WTC11 (cell line): ENCODE measurements at regions not wholly inside any gene's neighbourhood (a gene's known extent, or its start where the extent isn't known, plus 50 kb on each side); places are given as distances from the start of the nearest gene placed in this dataset.
A peak's percentile ranks its signal among the peaks of the same experiment; 100 is the strongest.

Experiments
- ATAC-seq: fragments of 200-7000 bp; cut with Tn5 transposase; 2 replicates; pipeline ENCODE4 v1.10.0; 2021; ENCODE audit warnings: mild to moderate bottlenecking, moderate library complexity
- CTCF ChIA-PET: fragments of 300-600 bp; sonication (Branson Sonifier 250); formaldehyde crosslinking; loops from one replicate; lab custom pipeline; 2021; ENCODE audit warnings: antibody characterized with exemption; lab: Charles Lee
- POLR2A ChIA-PET: fragments of 350-600 bp; sonication (Branson Sonifier 250); formaldehyde crosslinking; loops from one replicate; lab custom pipeline; 2021; ENCODE audit warnings: antibody characterized with exemption; lab: Charles Lee
- DNase-seq: peaks from one replicate; pipeline ENCODE4 v3.0.0; 2021; ENCODE audit warnings: low spot score
- H3K27ac Mint-ChIP-seq: 2 replicates; pipeline ENCODE4 v1.8.0; 2021; ENCODE audit warnings: mixed read lengths
- H3K27me3 Mint-ChIP-seq: 2 replicates; pipeline ENCODE4 v1.8.0; 2021; ENCODE audit warnings: low read depth, mild to moderate bottlenecking, moderate library complexity, mixed read lengths
- H3K36me3 Mint-ChIP-seq: 2 replicates; pipeline ENCODE4 v1.8.0; 2021; ENCODE audit warnings: mixed read lengths
- H3K4me1 Mint-ChIP-seq: 2 replicates; pipeline ENCODE4 v1.8.0; 2022; ENCODE audit warnings: mixed read lengths
- H3K4me3 Mint-ChIP-seq: 2 replicates; pipeline ENCODE4 v1.8.0; 2021; ENCODE audit warnings: mild to moderate bottlenecking, moderate library complexity, mixed read lengths
- H3K9me3 Mint-ChIP-seq: 2 replicates; pipeline ENCODE4 v1.8.0; 2021; ENCODE audit warnings: mixed read lengths
- ATF1 ChIP-seq: sonication (generic); formaldehyde crosslinking; IDR thresholded peaks from 2 replicates; pipeline ENCODE4 v1.8.1; 2023; ENCODE audit warnings: mild to moderate bottlenecking, moderate library complexity, missing genetic modification reagents
- ESRRA ChIP-seq: sonication (generic); formaldehyde crosslinking; IDR thresholded peaks from 2 replicates; pipeline ENCODE4 v1.8.1; 2022; ENCODE audit warnings: mild to moderate bottlenecking, missing genetic modification reagents, borderline replicate concordance
- ETV6 ChIP-seq: sonication (generic); formaldehyde crosslinking; IDR thresholded peaks from 2 replicates; pipeline ENCODE4 v1.8.1; 2022; ENCODE audit warnings: mild to moderate bottlenecking, missing genetic modification reagents
- FOXK1 ChIP-seq: sonication (generic); formaldehyde crosslinking; IDR thresholded peaks from 2 replicates; pipeline ENCODE4 v1.8.0; 2022; ENCODE audit warnings: mild to moderate bottlenecking, moderate library complexity, missing genetic modification reagents
- JAZF1 ChIP-seq: fragments of 250-450 bp; sonication (Bioruptor Pico); IDR thresholded peaks from 2 replicates; pipeline ENCODE4 v1.9.0; 2021; ENCODE audit warnings: moderate library complexity, mild to moderate bottlenecking, inconsistent platforms
- JUN ChIP-seq: sonication (generic); formaldehyde crosslinking; IDR thresholded peaks from 2 replicates; pipeline ENCODE4 v1.8.0; 2023; ENCODE audit warnings: mild to moderate bottlenecking, missing genetic modification reagents
- NR3C1 ChIP-seq: sonication (generic); formaldehyde crosslinking; conservative IDR thresholded peaks from 2 replicates; pipeline ENCODE4 v1.8.1; 2023; ENCODE audit warnings: low read depth, mild to moderate bottlenecking, missing genetic modification reagents
- OVOL2 ChIP-seq: fragments of 250-450 bp; sonication (Bioruptor Pico); IDR thresholded peaks from 2 replicates; pipeline ENCODE4 v1.9.0; 2021; ENCODE audit warnings: mild to moderate bottlenecking, borderline replicate concordance
- PREB ChIP-seq: sonication (generic); formaldehyde crosslinking; IDR thresholded peaks from 2 replicates; pipeline ENCODE4 v1.8.1; 2022; ENCODE audit warnings: mild to moderate bottlenecking, missing genetic modification reagents, moderate library complexity, borderline replicate concordance
- RELA ChIP-seq: sonication (generic); formaldehyde crosslinking; IDR thresholded peaks from 2 replicates; pipeline ENCODE4 v1.8.1; 2022; ENCODE audit warnings: missing genetic modification reagents, mild to moderate bottlenecking, borderline replicate concordance
- RORB ChIP-seq: fragments of 250-450 bp; sonication (Bioruptor Pico); IDR thresholded peaks from 2 replicates; pipeline ENCODE4 v1.9.0; 2021; ENCODE audit warnings: mild to moderate bottlenecking
- SOX15 ChIP-seq: fragments of 250-450 bp; sonication (Bioruptor Pico); IDR thresholded peaks from 2 replicates; pipeline ENCODE4 v1.9.0; 2021; ENCODE audit warnings: mild to moderate bottlenecking
- STAT6 ChIP-seq: sonication (generic); formaldehyde crosslinking; conservative IDR thresholded peaks from 2 replicates; pipeline ENCODE4 v1.8.1; 2023; ENCODE audit warnings: mild to moderate bottlenecking, low read depth, missing genetic modification reagents, moderate library complexity
- TCF7 ChIP-seq: sonication (generic); formaldehyde crosslinking; IDR thresholded peaks from 2 replicates; pipeline ENCODE4 v1.8.0; 2022; ENCODE audit warnings: mild to moderate bottlenecking, low read depth, missing genetic modification reagents, moderate library complexity
- ZNF219 ChIP-seq: sonication (generic); formaldehyde crosslinking; IDR thresholded peaks from 2 replicates; pipeline ENCODE4 v1.8.0; 2023; ENCODE audit warnings: missing genetic modification reagents, mild to moderate bottlenecking, borderline replicate concordance
- ZNF396 ChIP-seq: fragments of 250-450 bp; sonication (Bioruptor Pico); IDR thresholded peaks from 2 replicates; pipeline ENCODE4 v1.8.0; 2021; ENCODE audit warnings: mild to moderate bottlenecking, moderate library complexity, borderline replicate concordance
- TF ChIP-seq, protein P1 (sequence below): sonication (generic); formaldehyde crosslinking; IDR thresholded peaks from 2 replicates; pipeline ENCODE4 v1.8.1; 2023; ENCODE audit warnings: mild to moderate bottlenecking, missing genetic modification reagents
- TF ChIP-seq, protein P2 (sequence below): fragments of 250-450 bp; sonication (Bioruptor Pico); conservative IDR thresholded peaks from 2 replicates; pipeline ENCODE4 v1.9.0; 2021; ENCODE audit warnings: mild to moderate bottlenecking
- TF ChIP-seq, protein P3 (sequence below): fragments of 250-450 bp; sonication (Bioruptor Pico); IDR thresholded peaks from 2 replicates; pipeline ENCODE4 v1.9.0; 2021; ENCODE audit warnings: mild to moderate bottlenecking

GRCh38 chr20:36824142-36824940 is 50.8 kb upstream of the DSN1 start:
- no peaks in the 10 kb centered on the region for H3K9me3 Mint-ChIP-seq
- DNase-seq = no peak
- TF ChIP-seq, protein P1, sequence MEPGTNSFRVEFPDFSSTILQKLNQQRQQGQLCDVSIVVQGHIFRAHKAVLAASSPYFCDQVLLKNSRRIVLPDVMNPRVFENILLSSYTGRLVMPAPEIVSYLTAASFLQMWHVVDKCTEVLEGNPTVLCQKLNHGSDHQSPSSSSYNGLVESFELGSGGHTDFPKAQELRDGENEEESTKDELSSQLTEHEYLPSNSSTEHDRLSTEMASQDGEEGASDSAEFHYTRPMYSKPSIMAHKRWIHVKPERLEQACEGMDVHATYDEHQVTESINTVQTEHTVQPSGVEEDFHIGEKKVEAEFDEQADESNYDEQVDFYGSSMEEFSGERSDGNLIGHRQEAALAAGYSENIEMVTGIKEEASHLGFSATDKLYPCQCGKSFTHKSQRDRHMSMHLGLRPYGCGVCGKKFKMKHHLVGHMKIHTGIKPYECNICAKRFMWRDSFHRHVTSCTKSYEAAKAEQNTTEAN (CRISPR knock-in tag) = no peak
- TF ChIP-seq JAZF1 (CRISPR knock-in tag) (no peak), ZNF219 (CRISPR knock-in tag) (no peak), ESRRA (CRISPR knock-in tag) (no peak), ETV6 (CRISPR knock-in tag) (no peak), FOXK1 (CRISPR knock-in tag) (no peak), ZNF396 (no peak), PREB (no peak), NR3C1 (CRISPR knock-in tag) (no peak), TCF7 (CRISPR knock-in tag) (no peak), STAT6 (CRISPR knock-in tag) (no peak), JUN (CRISPR knock-in tag) (no peak), ATF1 (CRISPR knock-in tag) (no peak), RELA (CRISPR knock-in tag) (no peak), SOX15 (CRISPR knock-in tag) (no peak), OVOL2 (no peak), RORB (CRISPR knock-in tag) (no peak)
- TF ChIP-seq, protein P2, sequence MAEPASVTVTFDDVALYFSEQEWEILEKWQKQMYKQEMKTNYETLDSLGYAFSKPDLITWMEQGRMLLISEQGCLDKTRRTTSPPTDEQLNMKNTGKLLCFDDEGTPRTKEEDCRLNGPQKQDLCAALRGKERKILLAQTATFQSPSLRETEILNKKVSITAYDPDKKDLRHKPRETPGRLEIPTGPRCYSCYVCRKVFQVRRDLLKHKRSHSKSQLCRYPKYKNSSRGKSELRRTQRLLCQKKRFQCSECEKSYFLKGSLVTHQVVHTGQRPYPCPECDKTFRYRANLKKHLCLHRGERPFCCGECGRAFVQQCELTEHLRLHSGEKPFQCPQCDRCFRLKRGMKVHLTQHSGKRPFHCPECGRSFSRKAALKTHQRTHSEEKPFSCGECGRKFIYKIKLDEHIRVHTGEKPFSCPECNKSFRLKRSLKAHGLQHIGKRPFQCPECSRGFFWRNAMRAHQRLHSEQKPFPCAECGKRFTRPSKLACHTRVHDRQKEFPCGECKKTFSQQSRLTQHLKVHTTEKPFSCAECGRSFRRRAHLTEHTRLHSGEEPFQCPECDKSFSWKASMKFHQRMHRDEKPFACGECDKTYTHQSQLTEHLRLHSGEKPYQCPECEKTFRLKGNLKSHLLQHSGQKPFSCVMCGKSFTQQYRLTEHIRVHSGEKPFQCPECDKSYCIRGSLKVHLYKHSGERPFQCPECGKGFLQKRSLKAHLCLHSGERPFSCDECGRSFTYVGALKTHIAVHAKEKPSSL (CRISPR knock-in tag) = no peak
- TF ChIP-seq, protein P3, sequence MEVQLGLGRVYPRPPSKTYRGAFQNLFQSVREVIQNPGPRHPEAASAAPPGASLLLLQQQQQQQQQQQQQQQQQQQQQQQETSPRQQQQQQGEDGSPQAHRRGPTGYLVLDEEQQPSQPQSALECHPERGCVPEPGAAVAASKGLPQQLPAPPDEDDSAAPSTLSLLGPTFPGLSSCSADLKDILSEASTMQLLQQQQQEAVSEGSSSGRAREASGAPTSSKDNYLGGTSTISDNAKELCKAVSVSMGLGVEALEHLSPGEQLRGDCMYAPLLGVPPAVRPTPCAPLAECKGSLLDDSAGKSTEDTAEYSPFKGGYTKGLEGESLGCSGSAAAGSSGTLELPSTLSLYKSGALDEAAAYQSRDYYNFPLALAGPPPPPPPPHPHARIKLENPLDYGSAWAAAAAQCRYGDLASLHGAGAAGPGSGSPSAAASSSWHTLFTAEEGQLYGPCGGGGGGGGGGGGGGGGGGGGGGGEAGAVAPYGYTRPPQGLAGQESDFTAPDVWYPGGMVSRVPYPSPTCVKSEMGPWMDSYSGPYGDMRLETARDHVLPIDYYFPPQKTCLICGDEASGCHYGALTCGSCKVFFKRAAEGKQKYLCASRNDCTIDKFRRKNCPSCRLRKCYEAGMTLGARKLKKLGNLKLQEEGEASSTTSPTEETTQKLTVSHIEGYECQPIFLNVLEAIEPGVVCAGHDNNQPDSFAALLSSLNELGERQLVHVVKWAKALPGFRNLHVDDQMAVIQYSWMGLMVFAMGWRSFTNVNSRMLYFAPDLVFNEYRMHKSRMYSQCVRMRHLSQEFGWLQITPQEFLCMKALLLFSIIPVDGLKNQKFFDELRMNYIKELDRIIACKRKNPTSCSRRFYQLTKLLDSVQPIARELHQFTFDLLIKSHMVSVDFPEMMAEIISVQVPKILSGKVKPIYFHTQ (CRISPR knock-in tag) = no peak
- TF ChIP-seq, all 79 proteins: peak for 0
- no peak overlapping the region for H3K4me3 Mint-ChIP-seq
- no peaks in the 10 kb centered on the region for H3K27me3 Mint-ChIP-seq
- ChIA-PET CTCF (interaction anchor here (1.3 kb wide), 1 partner anchor 16 kb away, joined by 14 read pairs; no protein-coding TSS in a partner anchor), POLR2A (no interaction called here)
- peaks cover 25% of the 10 kb centered on the region for H3K36me3 Mint-ChIP-seq
- no peak for ATAC-seq
- peak overlapping the region; percentile 55 for H3K27ac Mint-ChIP-seq
- H3K4me1 Mint-ChIP-seq = peaks cover 17% of the 10 kb centered on the region
